H9 (cell line): ENCODE measurements at regions not wholly inside any gene's neighbourhood (a gene's known extent, or its start where the extent isn't known, plus 50 kb on each side); places are given as distances from the start of the nearest gene placed in this dataset.

ENCODE experiments used
- DNase-seq: peaks from one replicate; pipeline ENCODE4 v3.0.0-alpha.2; 2017
- H2AFZ ChIP-seq: one replicate; pipeline ENCODE4 v1.6.1; 2013; ENCODE audit warnings: mild to moderate bottlenecking, low read length, control low read depth, moderate library complexity
- H2AK5ac ChIP-seq: 2 replicates; pipeline ENCODE4 v1.6.1; 2013; ENCODE audit warnings: low read length, control low read depth, mixed read lengths; ENCODE audit not compliant: insufficient read length
- H2BK120ac ChIP-seq: one replicate; pipeline ENCODE4 v1.6.1; 2013; ENCODE audit warnings: low read depth, mild to moderate bottlenecking, low read length, control low read depth, inconsistent platforms; ENCODE audit not compliant: poor library complexity, severe bottlenecking
- H2BK12ac ChIP-seq: 2 replicates; pipeline ENCODE4 v1.6.1; 2013; ENCODE audit warnings: low read length, control low read depth, mixed read lengths, low read depth; ENCODE audit not compliant: insufficient read length
- H2BK15ac ChIP-seq: 2 replicates; pipeline ENCODE4 v1.6.1; 2013; ENCODE audit warnings: low read depth, low read length, control low read depth
- H2BK20ac ChIP-seq: one replicate; pipeline ENCODE4 v1.6.1; 2013; ENCODE audit warnings: low read depth, mild to moderate bottlenecking, low read length, control low read depth, inconsistent platforms; ENCODE audit not compliant: poor library complexity, severe bottlenecking
- H2BK5ac ChIP-seq: 2 replicates; pipeline ENCODE4 v1.6.1; 2013; ENCODE audit warnings: low read length, control low read depth, mixed read lengths; ENCODE audit not compliant: insufficient read length
- H3K14ac ChIP-seq: 2 replicates; pipeline ENCODE4 v1.6.1; 2013; ENCODE audit warnings: low read length, control low read depth; ENCODE audit not compliant: insufficient read depth
- H3K18ac ChIP-seq: 2 replicates; pipeline ENCODE4 v1.6.1; 2013; ENCODE audit warnings: low read depth, mild to moderate bottlenecking, mixed read lengths, low read length, control low read depth; ENCODE audit not compliant: insufficient read length
- H3K23ac ChIP-seq: 2 replicates; pipeline ENCODE4 v1.6.1; 2013; ENCODE audit warnings: low read length, control low read depth, mixed read lengths, low read depth; ENCODE audit not compliant: insufficient read length
- H3K23me2 ChIP-seq: 2 replicates; pipeline ENCODE4 v1.6.1; 2013; ENCODE audit warnings: low read depth, mild to moderate bottlenecking, mixed read lengths, low read length, control low read depth; ENCODE audit not compliant: insufficient read length, poor library complexity, severe bottlenecking
- H3K27ac ChIP-seq: 2 replicates; pipeline ENCODE4 v1.5.1; 2013; ENCODE audit warnings: low read length, control low read depth, mixed read lengths, low read depth; ENCODE audit not compliant: insufficient read length
- H3K27me3 ChIP-seq: 2 replicates; pipeline ENCODE4 v1.6.1; 2013; ENCODE audit warnings: low read length, control low read depth, inconsistent platforms; ENCODE audit not compliant: insufficient read depth
- H3K4ac ChIP-seq: 2 replicates; pipeline ENCODE4 v1.6.1; 2013; ENCODE audit warnings: low read depth, mild to moderate bottlenecking, control low read depth, inconsistent platforms, low read length, moderate library complexity
- H3K4me1 ChIP-seq: 2 replicates; pipeline ENCODE4 v1.6.1; 2013; ENCODE audit warnings: low read length, control low read depth, inconsistent platforms; ENCODE audit not compliant: insufficient read depth
- H3K4me2 ChIP-seq: 2 replicates; pipeline ENCODE4 v1.6.1; 2013; ENCODE audit warnings: low read length, control low read depth, mixed read lengths; ENCODE audit not compliant: insufficient read length, insufficient read depth
- H3K56ac ChIP-seq: 2 replicates; pipeline ENCODE4 v1.6.1; 2013; ENCODE audit warnings: low read depth, mild to moderate bottlenecking, mixed read lengths, low read length, control low read depth; ENCODE audit not compliant: insufficient read length
- H3K79me1 ChIP-seq: 2 replicates; pipeline ENCODE4 v1.6.1; 2013; ENCODE audit warnings: low read depth, mild to moderate bottlenecking, moderate library complexity, low read length, control low read depth, inconsistent platforms; ENCODE audit not compliant: insufficient read depth, poor library complexity, severe bottlenecking
- H3K79me2 ChIP-seq: 2 replicates; pipeline ENCODE4 v1.6.1; 2013; ENCODE audit warnings: low read length, control low read depth, inconsistent platforms; ENCODE audit not compliant: insufficient read depth
- H3K9ac ChIP-seq: 2 replicates; pipeline ENCODE4 v1.6.1; 2013; ENCODE audit warnings: low read length, control low read depth, mixed read lengths; ENCODE audit not compliant: insufficient read length; ENCODE audit errors: extremely low read depth
- H3K9me3 ChIP-seq: one replicate; pipeline ENCODE4 v1.6.1; 2013; ENCODE audit warnings: low read depth, low read length, inconsistent platforms; ENCODE audit not compliant: control insufficient read depth
- H3T11ph ChIP-seq: one replicate; pipeline ENCODE4 v1.6.1; 2013; ENCODE audit warnings: mild to moderate bottlenecking, low read length, control low read depth, inconsistent platforms
- H4K20me1 ChIP-seq: one replicate; pipeline ENCODE4 v1.6.1; 2013; ENCODE audit not compliant: control insufficient read depth, insufficient read length, insufficient read depth
- H4K5ac ChIP-seq: 2 replicates; pipeline ENCODE4 v1.6.1; 2013; ENCODE audit warnings: low read depth, mild to moderate bottlenecking, mixed read lengths, low read length, control low read depth; ENCODE audit not compliant: insufficient read length
- H4K8ac ChIP-seq: replicated peaks from 2 replicates; pipeline ENCODE4 v1.6.1; 2013; ENCODE audit warnings: low read length, control low read depth, mixed read lengths, low read depth; ENCODE audit not compliant: insufficient read length
- H4K91ac ChIP-seq: 2 replicates; pipeline ENCODE4 v1.6.1; 2013; ENCODE audit warnings: low read depth, mild to moderate bottlenecking, moderate library complexity, mixed read lengths, low read length, control low read depth; ENCODE audit not compliant: insufficient read length
- H3K27ac Mint-ChIP-seq, 3 experiments: 2 replicates in 2 of 3; 3 replicates in 1 of 3; pipeline ENCODE4 v1.8.0; 2020 to 2021; ENCODE audit warnings: mixed read lengths in 3 of 3, mild to moderate bottlenecking in 1 of 3, moderate library complexity in 1 of 3
- H3K27me3 Mint-ChIP-seq: 2 replicates; pipeline ENCODE4 v1.8.0; 2021; ENCODE audit warnings: low read depth, mild to moderate bottlenecking, moderate library complexity, mixed read lengths
- H3K36me3 Mint-ChIP-seq, 3 experiments: 2 replicates in 2 of 3; 3 replicates in 1 of 3; pipeline ENCODE4 v1.8.0; 2020 to 2021; ENCODE audit warnings: low read depth in 3 of 3, mixed read lengths in 3 of 3; ENCODE audit not compliant: insufficient read depth in 1 of 3
- H3K4me1 Mint-ChIP-seq, 2 experiments: 2 replicates each; pipeline ENCODE4 v1.8.0; 2020; ENCODE audit warnings: mixed read lengths in 2 of 2
- H3K4me3 Mint-ChIP-seq, 2 experiments: 2 replicates in 1 of 2; 3 replicates in 1 of 2; pipeline ENCODE4 v1.8.0; 2020 to 2021; ENCODE audit warnings: mild to moderate bottlenecking in 2 of 2, mixed read lengths in 2 of 2, moderate library complexity in 1 of 2
- H3K9me3 Mint-ChIP-seq, 2 experiments: 2 replicates in 1 of 2; 3 replicates in 1 of 2; pipeline ENCODE4 v1.8.0; 2020; ENCODE audit warnings: mild to moderate bottlenecking in 2 of 2, mixed read lengths in 2 of 2, moderate library complexity in 1 of 2
- CTCF ChIP-seq: fragments of 200-600 bp; sonication (generic); conservative IDR thresholded peaks from 3 replicates; pipeline ENCODE4 v1.8.0; 2021; ENCODE audit warnings: antibody characterized with exemption, mild to moderate bottlenecking
- WGBS: extraction: QIAGEN DNeasy Blood & Tissue Kit; methylation state at CpG from one replicate; pipeline ENCODE4 v1.1.7; 2013; ENCODE audit warnings: missing lambda C conversion rate, low lambda C conversion rate, mixed read lengths; ENCODE audit not compliant: insufficient read length; ENCODE audit errors: extremely low coverage; 5-methylcytosine and 5-hydroxymethylcytosine counted together

DNA sequence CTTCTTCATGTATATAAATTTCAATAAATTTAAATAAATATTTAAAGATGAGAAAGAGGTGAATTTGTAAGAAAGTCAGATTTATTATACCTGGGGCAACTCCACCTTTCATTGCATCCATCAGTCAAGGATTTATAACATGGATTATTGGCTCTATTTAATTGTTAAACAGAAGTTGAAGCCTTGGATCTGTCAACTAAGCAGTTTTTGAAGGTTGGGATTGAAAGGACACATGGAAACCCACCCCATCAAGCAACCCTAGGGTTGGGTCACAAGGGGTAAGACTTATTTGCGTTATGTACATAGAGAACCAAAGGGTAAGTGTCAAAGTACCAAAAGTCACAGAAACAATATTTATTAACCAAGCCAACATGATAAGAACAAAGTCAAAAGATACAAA is 342.5 kb downstream of the ELAVL2 start:
- no peaks in the 10 kb centered on the region for H3K36me3 Mint-ChIP-seq
- no peak overlapping the region for H3K18ac ChIP-seq
- no peak overlapping the region for H3K4me3 Mint-ChIP-seq
- H4K5ac ChIP-seq: no peak overlapping the region
- H3K14ac ChIP-seq: no peak overlapping the region
- no peaks in the 10 kb centered on the region for H3K79me2 ChIP-seq
- H3K27ac ChIP-seq: no peak overlapping the region
- H3K23ac ChIP-seq: no peak overlapping the region
- no peak overlapping the region for H2BK15ac ChIP-seq
- H2BK120ac ChIP-seq: no peak overlapping the region
- no peaks in the 10 kb centered on the region for H3K4me1 ChIP-seq
- H3K27me3 ChIP-seq: no peaks in the 10 kb centered on the region
- H2BK20ac ChIP-seq: no peak overlapping the region
- TF ChIP-seq CTCF: no peak
- no peaks in the 10 kb centered on the region; a peak in 1 of 5 replicates for H3K9me3 Mint-ChIP-seq
- H3K27ac Mint-ChIP-seq: no peak overlapping the region
- no peak overlapping the region for H3K56ac ChIP-seq
- no peaks in the 10 kb centered on the region for H3K23me2 ChIP-seq
- H3K4me1 Mint-ChIP-seq: 0 out of 4 replicates have a peak, but pooled peaks cover 2 to 4% of the 10 kb centered on the region in 2 experiments
- no peak overlapping the region for H2BK12ac ChIP-seq
- H3K4me2 ChIP-seq: no peak overlapping the region
- H2AK5ac ChIP-seq: no peak overlapping the region
- no peaks in the 10 kb centered on the region for H4K20me1 ChIP-seq
- H3K79me1 ChIP-seq: no peaks in the 10 kb centered on the region
- no peak overlapping the region for H2AFZ ChIP-seq
- no peak overlapping the region for H3K4ac ChIP-seq
- H4K91ac ChIP-seq: no peak overlapping the region
- WGBS: no CpG with 5 or more reads among the region's 1 CpG
- H2BK5ac ChIP-seq: no peak overlapping the region
- H3T11ph ChIP-seq: no peak overlapping the region
- H3K9me3 ChIP-seq: no peaks in the 10 kb centered on the region
- no peak overlapping the region for H3K9ac ChIP-seq
- no peaks in the 10 kb centered on the region for H3K27me3 Mint-ChIP-seq
- DNase-seq: no peak
- no peak overlapping the region for H4K8ac ChIP-seq
